HFFc6 (cell line): ENCODE measurements at regions not wholly inside any gene's neighbourhood (a gene's known extent, or its start where the extent isn't known, plus 50 kb on each side); places are given as distances from the start of the nearest gene placed in this dataset.

Source experiments
- DNase-seq: peaks from one replicate; pipeline ENCODE4 v3.0.0-alpha.2; 2018
- H3K27ac Mint-ChIP-seq: 2 replicates; pipeline ENCODE4 v1.8.0; 2020; ENCODE audit warnings: mild to moderate bottlenecking, mixed read lengths
- H3K27me3 Mint-ChIP-seq: 2 replicates; pipeline ENCODE4 v1.8.0; 2021; ENCODE audit warnings: mild to moderate bottlenecking, moderate library complexity, mixed read lengths; ENCODE audit not compliant: insufficient read depth
- H3K36me3 Mint-ChIP-seq: 2 replicates; pipeline ENCODE4 v1.8.0; 2021; ENCODE audit warnings: low read depth, mixed read lengths
- H3K4me1 Mint-ChIP-seq: 2 replicates; pipeline ENCODE4 v1.8.0; 2020; ENCODE audit warnings: low read depth, mixed read lengths
- H3K4me3 Mint-ChIP-seq: 2 replicates; pipeline ENCODE4 v1.8.0; 2020; ENCODE audit warnings: mild to moderate bottlenecking, moderate library complexity, mixed read lengths
- H3K9me3 Mint-ChIP-seq: 2 replicates; pipeline ENCODE4 v1.8.0; 2020; ENCODE audit warnings: mild to moderate bottlenecking, mixed read lengths
- CTCF ChIP-seq: fragments of 200-600 bp; sonication (generic); IDR thresholded peaks from 2 replicates; pipeline ENCODE4 v1.5.0; 2021; ENCODE audit warnings: antibody characterized with exemption, mild to moderate bottlenecking

DNA sequence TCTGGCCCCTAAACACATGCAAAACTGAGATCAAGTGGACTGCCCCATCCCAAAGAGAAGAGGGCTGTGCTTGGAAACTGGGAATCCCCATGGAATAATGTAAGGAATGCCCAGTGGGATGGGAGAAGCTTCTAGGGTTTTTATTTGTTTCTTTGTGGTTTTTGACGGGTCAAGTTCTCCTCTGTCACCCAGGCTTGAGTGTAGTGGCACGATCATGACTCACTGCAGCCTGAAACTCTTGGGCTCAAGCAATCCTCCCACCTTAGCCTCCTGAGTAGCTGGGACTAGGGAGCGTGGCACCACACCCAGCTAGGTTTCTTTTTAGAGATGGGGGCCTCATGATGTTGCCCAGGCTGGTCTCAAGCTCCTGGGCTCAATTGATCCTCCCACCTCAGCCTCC, 101.7 kb upstream of the ZSWIM2 start:
- peak; percentile 28 for DNase-seq
- no peaks in the 10 kb centered on the region for H3K27me3 Mint-ChIP-seq
- 0 out of 2 replicates have a peak, but pooled peaks cover 3% of the 10 kb centered on the region for H3K9me3 Mint-ChIP-seq
- TF ChIP-seq CTCF: no peak
- no peak overlapping the region for H3K27ac Mint-ChIP-seq
- no peaks in the 10 kb centered on the region for H3K36me3 Mint-ChIP-seq
- H3K4me3 Mint-ChIP-seq: peak overlapping the region; percentile 4; the same call in 1 of the 2 replicates
- H3K4me1 Mint-ChIP-seq: peaks cover 11% of the 10 kb centered on the region

GRCh38 chr2:186949726-186950256, 100.8 kb upstream of the ZSWIM2 start:
- no peak for TF ChIP-seq CTCF
- no peak overlapping the region for H3K27ac Mint-ChIP-seq
- H3K4me3 Mint-ChIP-seq: no peak overlapping the region
- no peak for DNase-seq
- no peaks in the 10 kb centered on the region for H3K36me3 Mint-ChIP-seq
- peaks cover 11% of the 10 kb centered on the region for H3K4me1 Mint-ChIP-seq
- H3K27me3 Mint-ChIP-seq: no peaks in the 10 kb centered on the region
- H3K9me3 Mint-ChIP-seq: 0 out of 2 replicates have a peak, but pooled peaks cover 3% of the 10 kb centered on the region

DNA sequence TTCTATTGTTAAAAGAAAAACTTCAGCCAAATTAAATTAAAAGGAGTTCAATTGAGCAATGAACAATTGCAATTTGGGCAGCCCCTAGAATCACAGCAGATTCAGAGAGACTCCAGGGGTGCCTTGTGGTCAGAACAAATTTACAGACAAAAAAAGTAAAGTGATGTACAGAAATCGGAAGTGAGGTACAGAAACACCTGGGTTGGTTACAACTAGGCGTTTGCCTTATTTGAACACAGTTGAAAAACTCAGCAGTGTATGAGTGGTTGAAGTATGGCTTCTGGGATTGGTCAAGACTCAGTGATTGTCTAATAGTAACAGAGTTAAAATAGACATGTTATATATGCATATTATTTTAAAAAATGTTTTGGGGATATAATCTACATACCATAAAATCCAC, 98.5 kb upstream of the ZSWIM2 start:
- TF ChIP-seq CTCF: no peak
- no peak for DNase-seq
- peaks cover 11% of the 10 kb centered on the region for H3K4me1 Mint-ChIP-seq
- H3K27me3 Mint-ChIP-seq: no peaks in the 10 kb centered on the region; the same call in 1 of the 2 replicates
- H3K27ac Mint-ChIP-seq: no peak overlapping the region
- H3K9me3 Mint-ChIP-seq: no peaks in the 10 kb centered on the region
- no peaks in the 10 kb centered on the region for H3K36me3 Mint-ChIP-seq
- H3K4me3 Mint-ChIP-seq: no peak overlapping the region

GRCh38 chr2:186946896-186947467, 98.0 kb upstream of the ZSWIM2 start:
- TF ChIP-seq CTCF: no peak
- Mint-ChIP-seq H3K9me3 (no peaks in the 10 kb centered on the region), H3K4me3 (no peak overlapping the region), H3K36me3 (no peaks in the 10 kb centered on the region), H3K4me1 (peaks cover 11% of the 10 kb centered on the region), H3K27me3 (no peaks in the 10 kb centered on the region; the same call in 1 of the 2 replicates), H3K27ac (no peak overlapping the region)
- no peak for DNase-seq

- Mint-ChIP-seq H3K27ac (no peak overlapping the region), H3K36me3 (no peaks in the 10 kb centered on the region), H3K4me3 (no peak overlapping the region), H3K27me3 (no peaks in the 10 kb centered on the region; the same call in 1 of the 2 replicates), H3K4me1 (no peaks in the 10 kb centered on the region), H3K9me3 (no peaks in the 10 kb centered on the region)
- DNase-seq: no peak
- TF ChIP-seq CTCF: no peak
Observed at GRCh38 chr2:186941853-186942252, 92.9 kb upstream of the ZSWIM2 start.
